ENCODE measurements at regions not wholly inside any gene's neighbourhood (a gene's known extent, or its start where the extent isn't known, plus 50 kb on each side); places are given as distances from the start of the nearest gene placed in this dataset.

DNA sequence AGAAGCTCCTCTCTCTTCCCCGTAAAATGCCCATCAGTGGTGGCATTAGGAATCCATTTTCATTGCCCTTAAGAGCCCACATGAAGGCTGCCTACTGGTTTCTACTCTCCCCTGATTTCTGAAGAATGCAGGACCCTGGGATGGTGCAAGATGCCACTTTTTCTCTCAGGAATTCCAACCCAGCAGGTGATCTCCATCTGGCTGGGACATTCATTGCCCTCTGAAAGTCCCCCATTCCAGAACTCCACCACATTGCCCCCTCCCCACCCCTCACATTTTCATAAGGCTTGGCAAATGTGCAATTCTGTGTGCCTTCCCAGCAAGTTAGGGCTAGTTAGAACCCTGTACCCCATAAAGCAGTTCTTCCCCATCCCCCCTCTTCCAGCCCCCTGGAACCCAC lies 88.0 kb downstream of the BANF2 start:
- no peak for ATAC-seq (ENCODE audit: low read depth)
- Histone ChIP-seq H3K27me3 (ENCODE audit: insufficient read depth, poor library complexity, severe bottlenecking) (no peaks in the 10 kb centered on the region), H3K36me3 (ENCODE audit: low read depth) (no peaks in the 10 kb centered on the region), H3K27ac (ENCODE audit: poor library complexity, severe bottlenecking) (no peak overlapping the region), H3K4me3 (ENCODE audit: severe bottlenecking) (no peak overlapping the region), H3K4me1 (ENCODE audit: insufficient read depth, poor library complexity, severe bottlenecking) (no peaks in the 10 kb centered on the region), H3K9me3 (ENCODE audit: severe bottlenecking) (no peaks in the 10 kb centered on the region)
- no peak for DNase-seq (ENCODE audit: low spot score)
- TF ChIP-seq, protein P1, sequence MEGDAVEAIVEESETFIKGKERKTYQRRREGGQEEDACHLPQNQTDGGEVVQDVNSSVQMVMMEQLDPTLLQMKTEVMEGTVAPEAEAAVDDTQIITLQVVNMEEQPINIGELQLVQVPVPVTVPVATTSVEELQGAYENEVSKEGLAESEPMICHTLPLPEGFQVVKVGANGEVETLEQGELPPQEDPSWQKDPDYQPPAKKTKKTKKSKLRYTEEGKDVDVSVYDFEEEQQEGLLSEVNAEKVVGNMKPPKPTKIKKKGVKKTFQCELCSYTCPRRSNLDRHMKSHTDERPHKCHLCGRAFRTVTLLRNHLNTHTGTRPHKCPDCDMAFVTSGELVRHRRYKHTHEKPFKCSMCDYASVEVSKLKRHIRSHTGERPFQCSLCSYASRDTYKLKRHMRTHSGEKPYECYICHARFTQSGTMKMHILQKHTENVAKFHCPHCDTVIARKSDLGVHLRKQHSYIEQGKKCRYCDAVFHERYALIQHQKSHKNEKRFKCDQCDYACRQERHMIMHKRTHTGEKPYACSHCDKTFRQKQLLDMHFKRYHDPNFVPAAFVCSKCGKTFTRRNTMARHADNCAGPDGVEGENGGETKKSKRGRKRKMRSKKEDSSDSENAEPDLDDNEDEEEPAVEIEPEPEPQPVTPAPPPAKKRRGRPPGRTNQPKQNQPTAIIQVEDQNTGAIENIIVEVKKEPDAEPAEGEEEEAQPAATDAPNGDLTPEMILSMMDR (IDR thresholded peaks at IDR 0.05; ENCODE audit: poor library complexity, severe bottlenecking): no peak

DNA sequence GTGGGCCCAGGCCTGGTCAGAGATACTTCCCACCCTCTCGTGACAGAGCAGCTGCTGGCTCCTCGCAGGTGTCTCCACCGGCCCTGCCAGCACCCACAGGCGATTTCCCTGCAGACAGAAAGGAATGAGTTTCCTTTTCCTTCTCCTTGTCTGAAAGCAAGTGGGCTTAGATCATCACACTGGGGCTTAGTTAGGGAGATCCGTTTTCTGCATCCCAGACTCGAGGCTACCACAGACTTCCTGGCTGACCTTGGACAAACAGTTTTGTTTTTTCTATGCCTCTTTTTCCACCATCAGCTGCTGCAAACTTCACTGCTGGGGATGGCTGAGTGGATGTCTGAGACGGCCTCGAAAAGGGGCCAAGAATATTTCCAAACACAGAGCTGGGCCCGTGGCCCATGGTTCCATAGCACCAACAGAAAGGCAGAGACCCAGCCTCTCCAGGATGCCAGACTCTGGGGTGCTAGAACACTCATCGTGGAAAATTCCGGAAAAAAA lies 86.5 kb downstream of the BANF2 start:
- H3K4me3 ChIP-seq (ENCODE audit: severe bottlenecking): no peak overlapping the region
- no peaks in the 10 kb centered on the region for H3K9me3 ChIP-seq (ENCODE audit: severe bottlenecking)
- no peaks in the 10 kb centered on the region for H3K27me3 ChIP-seq (ENCODE audit: insufficient read depth, poor library complexity, severe bottlenecking)
- H3K27ac ChIP-seq (ENCODE audit: poor library complexity, severe bottlenecking): no peak overlapping the region
- TF ChIP-seq, protein P1 (IDR thresholded peaks at IDR 0.05; ENCODE audit: poor library complexity, severe bottlenecking): no peak
- H3K4me1 ChIP-seq (ENCODE audit: insufficient read depth, poor library complexity, severe bottlenecking): no peaks in the 10 kb centered on the region
- DNase-seq (ENCODE audit: low spot score) (no peak), ATAC-seq (ENCODE audit: low read depth) (no peak)
- H3K36me3 ChIP-seq (ENCODE audit: low read depth): no peaks in the 10 kb centered on the region

All from RWPE2 (cell line).